ENCODE measurements at regions not wholly inside any gene's neighbourhood (a gene's known extent, or its start where the extent isn't known, plus 50 kb on each side); places are given as distances from the start of the nearest gene placed in this dataset.
"Not testable (repeated sequence)": the region's sequence is repeated elsewhere in the genome, so short reads cannot be mapped to it uniquely, and the experiment has no call there.

DNA sequence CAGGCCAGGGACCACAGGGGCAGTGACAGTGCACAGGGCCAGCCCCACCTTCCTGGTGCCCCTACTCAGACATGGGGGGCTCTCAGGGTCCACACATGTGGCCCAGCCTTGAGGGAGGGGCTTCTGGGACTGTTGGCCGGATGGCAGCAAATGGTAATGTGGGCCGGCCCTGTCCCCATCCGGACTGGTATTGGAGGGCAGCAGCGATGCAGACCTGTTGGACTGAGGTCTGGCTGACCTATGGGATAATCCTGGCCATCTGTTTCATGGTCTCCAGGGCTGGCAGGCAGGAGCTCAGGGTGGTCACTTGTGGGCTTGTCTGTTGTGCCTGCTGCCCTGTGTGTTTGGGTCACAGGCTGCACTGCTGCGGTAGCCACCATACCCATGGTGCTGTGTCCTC lies 387.5 kb downstream of the TMEM121 start:
- DNase-seq, result no peak

DNA sequence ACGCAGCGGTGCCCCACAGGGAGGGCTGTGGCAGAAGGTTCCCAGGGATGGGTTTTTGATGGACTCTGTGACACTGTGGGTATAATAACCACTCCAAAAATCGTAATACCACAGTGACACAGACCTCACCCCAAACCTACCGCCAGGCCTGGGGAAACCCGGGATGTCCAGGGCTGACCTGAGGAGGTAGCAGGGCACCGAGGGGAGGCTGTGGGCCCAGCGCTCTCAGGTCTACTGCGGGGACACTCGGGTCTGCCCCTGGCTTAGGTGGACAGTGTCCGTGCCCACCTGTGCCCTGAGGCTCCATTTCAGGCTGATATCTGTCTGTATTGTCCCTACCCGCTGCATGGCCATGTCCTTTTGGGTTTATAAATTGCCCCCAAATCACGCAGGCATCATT lies 387.9 kb downstream of the TMEM121 start:
- not testable (repeated sequence) for DNase-seq

DNA sequence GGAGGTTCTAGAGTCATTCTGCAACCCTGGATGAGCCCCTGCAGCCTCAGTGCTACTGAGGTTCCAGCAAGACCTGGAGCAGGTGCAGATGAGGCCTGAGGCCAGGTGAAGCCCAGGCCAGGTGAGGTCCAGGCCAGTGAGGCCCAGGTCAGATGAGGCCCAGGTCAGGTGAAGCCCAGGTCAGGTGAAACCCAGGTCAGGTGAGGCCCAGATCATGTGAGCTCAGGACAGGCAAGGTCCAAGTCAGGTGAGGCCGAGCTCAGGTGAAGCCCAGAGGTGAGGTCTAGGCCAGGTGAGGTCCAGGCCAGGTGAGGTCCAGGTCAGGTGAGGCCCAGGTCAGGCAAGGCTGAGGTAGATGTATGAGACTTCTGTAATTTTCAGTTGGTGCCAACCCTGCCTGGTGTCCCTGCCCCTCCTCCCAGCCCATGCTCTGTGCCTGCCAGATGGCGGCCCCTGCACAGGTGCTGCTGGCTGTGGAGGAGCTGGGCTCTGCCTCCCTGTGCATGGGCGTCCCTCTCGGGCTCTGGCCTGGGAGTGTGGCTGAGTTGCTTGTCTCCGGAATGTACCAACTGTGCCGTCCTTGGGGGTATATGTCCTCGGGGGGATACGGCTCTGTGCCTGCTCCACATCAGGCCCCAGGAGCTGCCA lies 388.5 kb downstream of the TMEM121 start:
- DNase-seq, result no peak

DNA sequence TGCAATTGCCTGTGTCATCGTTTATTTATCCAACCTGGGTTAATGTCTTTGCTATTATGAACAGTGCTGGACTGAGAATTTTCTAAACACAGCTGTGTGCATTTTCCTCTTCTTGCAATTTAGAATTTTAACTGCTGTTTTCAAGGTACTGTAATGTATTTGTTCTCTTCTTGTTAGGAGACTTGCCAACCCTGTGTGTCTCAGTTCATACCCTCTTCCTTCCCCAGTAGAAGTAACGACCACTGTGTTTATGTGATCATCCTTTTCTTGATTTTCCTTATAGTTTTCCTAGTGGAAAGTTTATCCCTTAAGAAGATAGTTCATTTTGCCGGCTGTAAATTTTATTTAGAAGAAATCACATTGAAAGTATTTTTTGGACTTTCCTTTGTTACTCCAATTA lies 389.2 kb downstream of the TMEM121 start:
- DNase-seq, result not testable (repeated sequence)

DNA sequence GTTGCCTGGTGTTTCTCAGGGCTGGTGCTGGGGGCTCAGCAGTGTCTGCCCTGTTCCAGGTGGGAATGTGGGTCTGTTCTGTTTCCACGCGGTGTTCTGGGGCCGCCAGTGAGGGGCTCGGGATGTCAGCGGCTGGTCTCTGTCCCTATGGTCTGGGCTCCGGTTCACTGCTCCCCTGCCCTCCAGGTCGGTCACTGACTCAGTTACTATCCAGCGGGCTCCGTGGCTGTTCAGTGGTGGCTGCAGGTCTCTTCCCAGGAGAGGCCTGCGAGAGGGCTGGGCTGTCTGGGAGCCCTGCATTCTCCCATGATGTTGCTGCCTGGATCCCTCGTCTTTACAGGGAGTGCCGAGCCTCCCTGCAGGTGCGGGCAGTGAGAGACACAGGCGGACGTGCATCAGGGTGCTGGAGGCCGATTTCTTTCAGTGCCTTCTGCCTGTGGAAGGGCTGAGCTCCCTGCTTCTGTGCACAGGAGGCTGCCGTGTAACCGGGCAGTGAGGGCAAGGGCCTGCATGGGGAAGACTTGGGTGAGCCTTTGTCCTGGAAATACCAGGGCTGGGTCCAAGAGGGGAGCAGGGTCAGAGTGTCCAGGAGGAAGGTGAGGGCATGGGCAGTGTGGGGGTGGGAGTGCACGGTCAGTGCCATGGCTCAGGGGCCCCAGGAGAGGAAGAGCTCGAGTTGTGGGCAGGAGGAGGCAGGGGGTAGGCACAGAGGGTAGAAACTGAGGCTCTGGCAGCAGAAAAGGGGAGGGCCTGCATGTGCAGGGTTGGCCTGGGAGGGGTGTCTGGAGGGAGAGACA lies 391.0 kb downstream of the TMEM121 start:
- DNase-seq, result not testable (repeated sequence)

DNA sequence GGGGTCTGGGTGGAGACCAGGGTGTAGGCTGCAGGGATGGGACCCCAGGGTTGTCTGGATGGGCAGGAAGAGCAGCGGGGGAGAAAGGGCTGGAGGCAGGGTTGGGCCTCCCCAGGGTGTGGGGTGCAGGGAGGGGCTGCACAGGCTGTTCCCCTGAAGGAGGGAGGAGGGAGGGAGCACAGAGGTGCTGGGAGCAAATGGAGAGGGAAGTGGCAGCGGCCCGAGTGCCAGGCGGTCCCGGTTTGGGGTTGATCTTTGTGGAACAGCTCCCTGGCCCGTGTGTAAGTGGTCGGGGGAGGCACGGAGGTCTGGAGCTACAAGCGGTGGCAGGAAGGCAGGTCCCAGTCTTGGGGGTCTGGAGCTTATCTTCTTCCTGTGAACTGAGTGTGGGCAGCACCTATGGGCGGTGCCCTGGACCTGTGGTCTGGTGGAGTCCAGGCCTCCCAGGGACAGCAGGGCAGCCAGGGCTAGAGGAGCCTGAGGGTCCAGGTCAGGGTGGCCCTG lies 391.6 kb downstream of the TMEM121 start:
- DNase-seq, result no peak

DNA sequence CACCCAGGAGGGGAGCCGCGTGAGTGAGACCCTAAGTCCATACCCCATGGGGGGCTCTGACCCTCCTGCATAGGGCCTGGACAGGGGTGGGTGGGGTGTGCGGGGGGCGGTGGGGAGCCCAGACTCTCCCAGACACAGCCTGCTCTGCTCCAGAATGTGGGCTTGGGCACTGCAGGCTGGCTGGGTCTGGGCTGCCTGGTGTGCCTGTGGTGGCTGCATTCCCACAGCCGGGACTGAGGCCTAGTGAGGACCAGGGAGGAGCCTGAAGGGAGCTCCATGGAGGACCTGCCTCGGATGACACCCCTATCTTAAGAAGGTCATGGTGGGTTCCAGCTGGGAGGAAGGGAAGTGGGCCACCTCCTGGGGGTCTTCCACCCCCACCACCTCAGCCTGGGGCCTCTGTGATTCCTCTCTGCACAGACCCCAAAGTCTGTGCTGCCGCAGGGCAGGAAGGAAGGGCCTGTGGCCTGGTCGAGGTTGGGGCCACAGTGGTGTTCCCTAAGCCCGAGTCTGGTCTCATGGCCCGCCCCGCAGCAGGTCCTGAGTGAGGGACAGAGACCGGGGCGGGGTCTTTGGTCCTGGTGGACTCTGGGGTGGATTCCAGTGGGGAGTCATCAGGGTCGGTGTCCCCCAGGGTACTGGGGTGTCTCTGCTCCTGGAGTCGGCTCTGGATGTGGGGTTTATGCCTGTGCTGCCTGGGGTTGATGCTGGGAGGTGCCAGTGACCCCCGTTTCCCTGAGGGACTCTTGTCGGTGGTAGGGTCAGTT lies 392.3 kb downstream of the TMEM121 start:
- DNase-seq, result no peak

DNA sequence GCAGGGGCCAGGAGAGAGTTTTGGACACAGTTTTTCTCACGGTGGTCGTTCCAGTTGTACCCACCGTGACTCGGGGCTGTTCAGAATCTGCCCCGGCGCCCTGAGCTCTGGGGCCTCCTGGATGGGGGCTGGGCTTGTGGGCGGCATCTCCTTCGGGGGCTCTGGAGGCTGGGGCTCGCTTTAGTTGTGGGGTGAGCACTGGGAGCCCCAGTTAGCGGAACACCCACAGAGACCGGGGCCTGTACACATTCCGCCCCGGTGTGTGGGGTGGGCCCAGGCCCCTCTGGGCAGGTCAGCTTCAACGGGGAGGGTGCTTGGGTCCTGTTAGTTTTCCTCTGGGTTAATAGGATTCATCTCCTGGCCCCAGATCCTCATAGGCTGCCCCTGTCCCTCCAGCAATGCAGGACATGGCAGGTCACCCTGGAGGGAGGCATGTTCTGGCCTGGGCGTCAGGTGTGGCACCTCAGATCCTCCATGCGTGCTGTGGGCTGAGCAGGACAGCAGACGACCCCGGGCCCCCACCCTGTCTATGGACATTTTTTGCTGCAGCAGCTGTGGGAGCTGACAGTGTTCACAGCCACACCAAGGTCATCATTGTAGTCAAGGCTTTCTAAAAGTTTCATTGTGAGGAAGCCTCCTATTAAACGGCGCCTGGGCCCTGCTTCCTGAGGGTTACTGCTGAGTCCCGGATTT lies 393.2 kb downstream of the TMEM121 start:
- DNase-seq, result no peak

DNA sequence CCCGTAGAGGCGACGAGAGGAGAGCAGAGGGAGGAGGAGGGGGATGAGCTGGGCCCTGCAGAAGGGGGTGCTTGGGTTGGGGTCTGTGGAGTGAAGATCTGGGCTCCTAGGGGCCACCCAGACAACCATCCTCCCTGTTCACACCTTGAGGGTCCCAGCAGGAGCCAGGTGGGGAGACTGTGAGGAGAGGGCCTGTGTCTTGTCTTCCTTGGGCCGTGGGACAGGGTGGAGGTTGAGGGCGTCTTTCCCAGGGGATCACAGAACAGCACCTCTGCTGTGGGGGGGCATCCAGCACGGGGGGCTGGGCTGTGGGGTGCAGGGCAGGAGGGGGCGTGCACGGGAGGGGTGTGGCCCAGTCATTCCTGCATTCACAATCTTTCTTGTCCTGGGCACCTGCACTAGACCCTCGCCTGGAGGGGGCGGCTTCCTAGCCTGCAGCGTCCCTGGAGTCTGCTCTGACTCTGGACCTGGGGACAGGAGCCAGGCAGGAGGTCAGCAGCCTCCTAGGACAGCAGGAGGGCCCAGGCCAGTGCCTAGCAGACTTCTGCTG lies 393.8 kb downstream of the TMEM121 start:
- not testable (repeated sequence) for DNase-seq

DNA sequence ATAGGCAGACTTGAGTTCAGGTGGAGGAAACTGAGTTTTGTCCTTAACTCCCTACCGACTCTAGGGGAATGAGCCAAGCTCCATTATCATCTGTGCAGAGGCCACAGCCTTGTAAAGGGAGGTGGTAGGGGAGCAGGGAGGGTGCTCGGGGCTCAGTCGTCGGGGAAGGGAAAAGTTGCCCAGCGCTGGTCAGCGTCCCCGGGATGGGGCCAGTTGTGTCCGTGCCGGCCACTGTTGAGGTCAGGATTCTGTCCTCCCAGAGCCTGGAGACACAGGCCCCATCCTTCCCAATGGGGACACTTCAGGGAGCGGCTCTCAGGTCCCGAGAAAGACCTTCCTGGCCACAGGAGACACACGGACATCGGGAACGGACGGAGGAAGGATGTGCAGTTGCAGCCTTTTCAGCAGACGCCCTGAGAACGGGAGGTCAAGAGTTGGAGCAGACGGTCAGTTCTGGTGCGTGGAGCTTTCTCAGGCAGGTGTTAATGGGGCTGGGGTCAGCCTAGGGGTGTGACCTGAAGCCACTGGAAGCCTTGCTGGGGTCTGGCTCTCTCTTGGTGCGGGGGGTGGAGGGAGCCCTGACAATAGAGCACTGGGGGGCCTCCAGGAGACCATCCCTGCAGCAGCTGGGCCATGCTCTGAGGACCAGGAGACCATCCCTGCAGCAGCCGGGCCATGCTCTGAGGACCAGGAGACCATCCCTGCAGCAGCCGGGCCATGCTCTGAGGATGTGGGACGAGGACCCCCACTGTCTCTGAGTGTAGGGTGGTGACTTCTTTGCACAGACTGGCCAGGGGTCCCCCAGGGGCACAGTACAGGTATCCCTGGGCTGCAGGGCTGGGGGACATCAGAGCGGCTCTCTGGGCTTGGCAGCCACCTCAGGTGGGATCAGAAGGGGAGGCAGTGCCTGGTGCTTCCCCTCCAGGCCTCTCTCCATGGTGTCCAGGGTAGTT lies 394.7 kb downstream of the TMEM121 start:
- DNase-seq, result not testable (repeated sequence)

DNA sequence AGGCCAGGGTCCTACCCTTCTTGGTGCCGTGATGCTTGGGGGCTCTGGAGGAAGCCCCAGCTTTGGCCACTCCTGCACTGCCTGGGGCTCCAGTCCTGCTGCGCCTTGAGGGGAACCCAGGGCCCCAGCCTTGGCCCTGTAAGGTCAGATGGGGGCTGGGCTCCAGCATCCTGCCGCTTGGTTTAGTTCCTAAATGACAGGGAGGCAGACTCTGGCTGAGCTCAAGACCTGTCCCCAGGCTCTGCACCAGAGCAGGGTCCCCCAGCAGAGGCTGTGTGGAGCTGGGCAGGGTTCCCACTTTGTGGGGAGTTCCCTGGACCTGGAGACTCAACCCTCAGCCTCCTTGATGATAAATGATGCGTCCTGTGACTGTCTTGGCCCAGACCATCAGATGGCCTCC lies 395.4 kb downstream of the TMEM121 start:
- DNase-seq, result not testable (repeated sequence)

DNA sequence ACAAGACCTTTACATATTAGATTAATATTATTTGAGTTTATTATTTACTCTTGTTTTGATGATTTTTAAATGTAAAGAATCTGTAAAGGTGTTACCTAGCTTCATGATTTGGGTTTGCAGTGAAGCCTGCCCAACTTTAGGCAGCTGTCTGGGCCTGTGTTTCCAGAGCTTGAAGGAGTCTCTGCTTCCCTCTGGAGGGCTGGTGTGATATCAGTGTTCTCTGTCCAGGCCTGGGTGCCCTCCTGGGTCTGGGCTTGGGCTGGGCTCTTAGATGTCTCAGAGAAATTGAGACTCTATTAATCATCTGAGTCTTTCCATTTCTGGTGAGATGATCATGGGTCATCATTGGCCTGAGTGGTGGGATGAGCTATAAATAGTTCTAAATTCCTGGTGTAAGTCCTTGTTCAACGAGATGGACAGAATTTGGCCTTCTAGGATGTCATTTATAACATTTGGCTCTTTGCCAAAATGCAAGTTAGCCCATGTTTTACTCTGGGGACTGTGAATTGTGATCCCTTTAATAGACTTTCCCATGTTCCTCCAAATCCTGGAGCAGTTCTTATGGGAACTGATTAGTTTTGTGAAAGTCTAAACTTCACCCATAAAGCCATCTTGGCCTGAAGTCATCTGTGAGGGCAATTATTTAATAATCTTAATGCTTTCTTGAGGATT lies 397.3 kb downstream of the TMEM121 start:
- DNase-seq, result not testable (repeated sequence)

DNA sequence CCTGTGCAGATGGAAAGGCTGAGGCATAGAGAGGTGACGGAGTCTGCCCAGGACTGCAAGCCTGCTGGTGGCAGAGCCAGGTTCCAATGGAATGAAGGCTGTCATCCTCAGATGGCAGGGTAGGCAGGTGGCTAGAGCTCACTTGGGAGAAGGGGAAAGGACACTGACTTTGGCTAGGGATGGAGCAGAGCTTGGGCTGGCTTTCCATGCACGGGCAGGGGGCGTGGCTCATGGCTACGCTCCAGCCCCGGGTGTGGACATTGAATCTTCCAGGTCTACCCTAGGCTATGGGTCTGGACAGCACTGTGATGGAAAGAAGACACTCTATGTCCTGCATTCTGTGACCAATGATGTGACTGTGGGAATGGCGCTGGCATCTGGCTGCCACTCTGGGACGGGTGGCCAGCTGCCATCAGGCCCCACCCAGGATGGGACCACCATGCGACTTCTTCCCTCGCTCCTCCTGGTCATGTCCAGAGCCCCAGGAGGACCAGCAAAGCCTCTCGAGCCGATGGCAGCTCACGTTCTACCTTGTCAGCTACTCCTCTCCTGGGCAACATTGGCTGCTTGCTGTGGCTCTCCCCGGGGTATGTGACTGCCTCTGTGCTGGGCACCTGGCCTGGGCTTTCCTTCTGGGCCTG lies 398.7 kb downstream of the TMEM121 start:
- no peak for DNase-seq

DNA sequence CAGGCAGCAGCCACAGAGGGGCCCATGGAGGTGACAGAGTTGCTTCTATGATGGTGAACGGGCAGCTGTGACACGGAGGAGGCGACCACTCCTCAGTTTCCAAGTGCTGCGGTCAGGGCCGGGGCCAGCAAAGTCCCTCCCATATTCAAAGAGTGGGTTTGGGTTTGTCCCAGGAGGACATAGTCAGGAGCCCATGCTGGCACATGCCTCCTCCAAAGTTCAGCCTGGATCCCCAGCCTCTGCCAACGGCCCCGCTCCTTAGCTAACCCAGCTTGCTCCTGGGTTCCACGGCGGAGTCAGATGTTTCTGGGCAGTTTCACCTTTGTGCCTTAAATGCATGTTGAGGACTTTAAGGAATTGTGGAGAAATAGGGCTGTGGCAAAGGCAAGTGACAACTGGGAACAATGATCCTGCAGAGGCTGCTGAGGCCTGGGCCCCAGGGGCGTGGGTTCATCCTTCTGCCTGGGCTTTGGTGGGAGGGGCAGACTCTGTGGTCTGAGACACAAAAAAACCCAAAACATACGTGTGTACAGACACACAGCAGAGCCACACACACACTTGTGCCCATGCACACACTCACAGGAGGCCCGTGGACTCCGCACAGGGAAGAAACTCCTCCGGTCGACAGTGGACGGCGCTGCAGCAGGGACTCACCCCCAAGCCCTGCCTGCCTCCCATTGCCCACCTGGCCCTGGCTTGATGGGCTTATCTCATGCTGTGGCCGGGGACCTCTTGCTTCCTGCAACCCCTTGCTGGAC lies 399.4 kb downstream of the TMEM121 start:
- no peak for DNase-seq

DNA sequence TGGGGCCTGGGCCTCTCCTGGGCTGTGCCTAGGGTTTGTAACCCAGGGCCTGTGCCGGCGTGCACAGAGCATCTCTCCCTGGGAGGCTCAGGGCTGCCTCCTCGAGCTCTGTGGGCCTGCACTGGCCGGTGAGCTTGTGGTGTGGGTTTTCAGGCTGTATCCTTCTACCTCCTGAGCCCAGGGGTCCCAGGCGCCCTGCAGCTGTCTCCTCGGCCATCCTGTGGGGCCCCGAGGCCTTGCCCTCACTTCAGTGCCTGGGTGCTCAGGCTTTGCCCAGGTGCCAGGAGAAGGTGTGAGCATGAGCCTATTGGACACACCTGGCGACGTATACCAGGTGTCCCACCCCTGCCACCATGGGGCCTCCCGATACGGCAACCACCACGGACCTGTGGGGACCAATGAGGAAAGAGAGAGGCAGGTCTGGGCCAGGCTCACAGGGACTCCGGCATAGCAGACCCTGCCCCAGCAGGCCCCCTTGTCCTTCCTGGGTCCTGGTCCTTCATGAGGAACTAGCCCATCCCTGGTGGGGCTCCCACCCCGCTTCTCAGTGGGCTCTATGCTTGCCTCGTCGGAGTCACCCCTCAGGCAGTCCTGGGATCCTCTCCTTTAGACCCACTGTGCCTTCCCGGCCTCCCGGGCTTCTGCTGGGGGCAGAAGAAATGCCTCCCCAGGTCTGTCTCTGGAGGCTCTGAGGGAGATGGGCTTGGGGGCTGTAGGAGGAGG lies 400.2 kb downstream of the TMEM121 start:
- no peak for DNase-seq

DNA sequence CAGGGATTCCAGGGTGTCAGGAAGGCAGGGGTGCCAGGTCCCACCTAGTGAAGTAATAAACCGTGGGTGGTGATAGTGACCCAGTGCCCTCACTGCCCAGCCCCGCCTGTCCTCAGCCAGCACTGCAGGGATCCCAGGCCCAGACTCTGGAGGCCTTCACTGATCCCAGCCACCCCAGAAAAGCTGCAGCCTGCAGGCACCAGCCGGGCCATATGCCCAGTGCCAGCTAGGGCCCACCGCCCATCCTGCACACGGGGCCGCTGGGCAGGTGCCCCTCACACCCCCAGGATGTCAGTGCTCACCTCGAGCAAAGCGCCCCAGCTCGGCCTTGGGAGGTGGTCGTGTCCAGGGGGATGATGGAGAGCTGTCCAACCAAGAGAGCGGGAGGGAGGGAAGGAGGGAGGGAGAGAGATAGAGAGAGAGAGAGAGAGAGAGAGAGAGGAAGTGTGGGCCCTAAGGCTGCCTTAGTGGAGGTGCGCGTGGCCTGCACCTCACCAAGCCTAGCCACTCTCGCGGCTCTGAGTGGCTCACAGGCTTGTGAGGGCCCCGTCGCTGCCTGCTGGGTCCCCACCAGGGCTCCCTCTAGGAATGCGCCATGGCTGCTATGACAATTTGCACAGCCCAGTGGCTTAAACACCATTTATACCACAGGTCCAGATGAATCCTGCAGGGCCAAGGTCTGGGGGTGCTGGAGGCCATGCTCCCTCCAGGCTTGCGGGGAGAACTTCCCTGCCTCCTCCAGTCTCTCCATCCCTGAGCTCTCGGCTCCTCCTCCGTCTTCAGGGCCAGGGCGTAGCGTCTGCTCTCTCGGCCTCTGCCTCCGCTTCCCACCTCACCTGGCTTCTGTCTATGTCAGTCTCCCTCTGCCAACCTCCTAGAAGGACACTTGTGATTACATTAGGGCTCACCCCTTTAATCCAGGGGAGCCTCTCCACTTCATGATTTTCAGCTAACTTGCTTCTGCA lies 401.0 kb downstream of the TMEM121 start:
- DNase-seq, result no peak
